PC-9 (cell line): ENCODE measurements at regions not wholly inside any gene's neighbourhood (a gene's known extent, or its start where the extent isn't known, plus 50 kb on each side); places are given as distances from the start of the nearest gene placed in this dataset.
A peak's percentile ranks its signal among the peaks of the same experiment; 100 is the strongest.

Experiments used
- BruUV-seq: library from RNA; stranded (reverse); fragments of 400-500 nt; replicated peaks from 2 replicates; lab custom pipeline; 2021; lab: Mats Ljungman, UMichigan
- CTCF ChIA-PET: fragments of 300-600 bp; sonication (Branson Sonifier 250); formaldehyde crosslinking; loops from one replicate; lab custom pipeline; 2022; ENCODE audit warnings: antibody characterized with exemption; lab: Charles Lee
- POLR2A ChIA-PET: fragments of 300-600 bp; sonication (Branson Sonifier 250); formaldehyde crosslinking; loops from one replicate; lab custom pipeline; 2022; ENCODE audit warnings: antibody characterized with exemption; ENCODE audit not compliant: unreplicated experiment; lab: Charles Lee
- DNase-seq, 2 experiments: peaks; one replicate each; pipeline versions ENCODE4 v3.0.0 to v3.0.0-alpha.2; 2015 to 2022; ENCODE audit warnings: mixed read lengths in 1 of 2
- H2AFZ ChIP-seq: fragments of 200-600 bp; sonication (generic); 2 replicates; pipeline ENCODE4 v1.8.1; 2017; ENCODE audit warnings: antibody characterized with exemption
- H3F3A ChIP-seq: fragments of 200-600 bp; sonication (generic); 2 replicates; pipeline ENCODE4 v1.8.1; 2017; ENCODE audit warnings: antibody characterized with exemption, mild to moderate bottlenecking, low read depth; ENCODE audit not compliant: insufficient read depth
- H3K27ac ChIP-seq: fragments of 200-600 bp; sonication (generic); 2 replicates; pipeline ENCODE4 v1.6.1; 2016; ENCODE audit warnings: mixed run types
- H3K27me3 ChIP-seq: fragments of 200-600 bp; sonication (generic); 2 replicates; pipeline ENCODE4 v1.6.1; 2016; ENCODE audit warnings: low read depth, mixed run types; ENCODE audit not compliant: insufficient read depth
- H3K36me3 ChIP-seq: fragments of 200-600 bp; sonication (generic); 2 replicates; pipeline ENCODE4 v1.6.1; 2016; ENCODE audit warnings: low read depth, mixed run types
- H3K4me1 ChIP-seq: fragments of 200-600 bp; sonication (generic); replicated peaks from 2 replicates; pipeline ENCODE4 v1.6.1; 2016; ENCODE audit warnings: mixed run types; ENCODE audit not compliant: insufficient read depth
- H3K4me2 ChIP-seq: fragments of 200-600 bp; sonication (generic); 2 replicates; pipeline ENCODE4 v1.6.1; 2017; ENCODE audit warnings: mixed run types
- H3K4me3 ChIP-seq: fragments of 200-600 bp; sonication (generic); 2 replicates; pipeline ENCODE4 v1.6.1; 2016; ENCODE audit warnings: mixed run types
- H3K79me2 ChIP-seq: fragments of 200-600 bp; sonication (generic); 2 replicates; pipeline ENCODE4 v1.6.1; 2017; ENCODE audit warnings: low read depth, mixed run types
- H3K9me2 ChIP-seq: fragments of 200-600 bp; sonication (generic); 2 replicates; pipeline ENCODE4 v1.8.1; 2017; ENCODE audit warnings: mild to moderate bottlenecking; ENCODE audit not compliant: insufficient read depth
- H3K9me3 ChIP-seq: fragments of 200-600 bp; sonication (generic); 2 replicates; pipeline ENCODE4 v1.8.1; 2016; ENCODE audit warnings: low read depth; ENCODE audit not compliant: insufficient read depth
- H4K20me1 ChIP-seq: fragments of 200-600 bp; sonication (generic); 2 replicates; pipeline ENCODE4 v1.8.1; 2017; ENCODE audit not compliant: insufficient read depth
- EZH2 ChIP-seq: fragments of 200-600 bp; sonication (generic); IDR thresholded peaks from 2 replicates; pipeline ENCODE4 v1.8.0; 2017; ENCODE audit warnings: antibody characterized with exemption, low read depth
- intact Hi-C: fragments of 100-400 bp; cut with micrococcal nuclease; formaldehyde crosslinking; loops from one replicate; pipeline ENCODE4 v1.10.0; 2022; ENCODE audit not compliant: unreplicated experiment
- TF ChIP-seq, protein P1 (sequence below): fragments of 200-600 bp; sonication (generic); conservative IDR thresholded peaks from 2 replicates; pipeline ENCODE4 v1.6.1; 2017; ENCODE audit warnings: mixed run types, antibody characterized with exemption, mild to moderate bottlenecking, moderate library complexity

- no TSS peak for BruUV-seq
- H4K20me1 ChIP-seq = no peaks in the 10 kb centered on the region
- 0 out of 2 replicates have a peak, but pooled peaks cover 5% of the 10 kb centered on the region for H3K79me2 ChIP-seq
- DNase-seq = peak in 1 of 2 experiments; percentile 61
- H3K9me2 ChIP-seq = no peaks in the 10 kb centered on the region
- POLR2A ChIA-PET = interaction anchor here (0.6 kb wide), 1 partner anchor 51 kb away, joined by 3 read pairs; the partner anchor contains the start of gene FHIP1A
- CTCF ChIA-PET = no interaction called here
- H3K27ac ChIP-seq = peak overlapping the region; percentile 44
- no peak overlapping the region for H2AFZ ChIP-seq
- no peaks in the 10 kb centered on the region for H3K27me3 ChIP-seq
- H3K36me3 ChIP-seq = no peaks in the 10 kb centered on the region
- peaks cover 6% of the 10 kb centered on the region for H3F3A ChIP-seq
- H3K4me2 ChIP-seq = peak overlapping the region; percentile 72
- H3K4me3 ChIP-seq = peak overlapping the region; percentile 19; the same call in 1 of the 2 replicates
- TF ChIP-seq, protein P1, sequence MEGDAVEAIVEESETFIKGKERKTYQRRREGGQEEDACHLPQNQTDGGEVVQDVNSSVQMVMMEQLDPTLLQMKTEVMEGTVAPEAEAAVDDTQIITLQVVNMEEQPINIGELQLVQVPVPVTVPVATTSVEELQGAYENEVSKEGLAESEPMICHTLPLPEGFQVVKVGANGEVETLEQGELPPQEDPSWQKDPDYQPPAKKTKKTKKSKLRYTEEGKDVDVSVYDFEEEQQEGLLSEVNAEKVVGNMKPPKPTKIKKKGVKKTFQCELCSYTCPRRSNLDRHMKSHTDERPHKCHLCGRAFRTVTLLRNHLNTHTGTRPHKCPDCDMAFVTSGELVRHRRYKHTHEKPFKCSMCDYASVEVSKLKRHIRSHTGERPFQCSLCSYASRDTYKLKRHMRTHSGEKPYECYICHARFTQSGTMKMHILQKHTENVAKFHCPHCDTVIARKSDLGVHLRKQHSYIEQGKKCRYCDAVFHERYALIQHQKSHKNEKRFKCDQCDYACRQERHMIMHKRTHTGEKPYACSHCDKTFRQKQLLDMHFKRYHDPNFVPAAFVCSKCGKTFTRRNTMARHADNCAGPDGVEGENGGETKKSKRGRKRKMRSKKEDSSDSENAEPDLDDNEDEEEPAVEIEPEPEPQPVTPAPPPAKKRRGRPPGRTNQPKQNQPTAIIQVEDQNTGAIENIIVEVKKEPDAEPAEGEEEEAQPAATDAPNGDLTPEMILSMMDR = no peak
- TF ChIP-seq EZH2 = no peak
- intact Hi-C loops = loop anchor here (2.0 kb wide), 1 partner anchor 49 kb away; no protein-coding TSS in a partner anchor
- H3K4me1 ChIP-seq = peaks cover 20% of the 10 kb centered on the region
- H3K9me3 ChIP-seq = no peaks in the 10 kb centered on the region
Measured at GRCh38 chr4:151459375-151459774, 50.4 kb downstream of the FHIP1A start.

- ChIA-PET POLR2A (interaction anchor here (0.6 kb wide), 1 partner anchor 150 kb away, joined by 3 read pairs; no protein-coding TSS in a partner anchor), CTCF (no interaction called here)
- H3K4me1 ChIP-seq = peaks cover 20% of the 10 kb centered on the region
- no peaks in the 10 kb centered on the region for H3K36me3 ChIP-seq
- TF ChIP-seq, protein P1 = no peak
- TF ChIP-seq EZH2 = no peak
- no peaks in the 10 kb centered on the region for H3K27me3 ChIP-seq
- H3F3A ChIP-seq = peaks cover 6% of the 10 kb centered on the region
- H3K79me2 ChIP-seq = 0 out of 2 replicates have a peak, but pooled peaks cover 5% of the 10 kb centered on the region
- no peaks in the 10 kb centered on the region for H3K9me3 ChIP-seq
- no peak overlapping the region for H3K4me2 ChIP-seq
- H3K27ac ChIP-seq = no peak overlapping the region
- no TSS peak for BruUV-seq
- H3K9me2 ChIP-seq = no peaks in the 10 kb centered on the region
- intact Hi-C loops = no loop called here
- H4K20me1 ChIP-seq = no peaks in the 10 kb centered on the region
- DNase-seq = no peak
- H3K4me3 ChIP-seq = no peak overlapping the region
- H2AFZ ChIP-seq = no peak overlapping the region
Measured at GRCh38 chr4:151460434-151460833, 51.5 kb downstream of the FHIP1A start.

DNA sequence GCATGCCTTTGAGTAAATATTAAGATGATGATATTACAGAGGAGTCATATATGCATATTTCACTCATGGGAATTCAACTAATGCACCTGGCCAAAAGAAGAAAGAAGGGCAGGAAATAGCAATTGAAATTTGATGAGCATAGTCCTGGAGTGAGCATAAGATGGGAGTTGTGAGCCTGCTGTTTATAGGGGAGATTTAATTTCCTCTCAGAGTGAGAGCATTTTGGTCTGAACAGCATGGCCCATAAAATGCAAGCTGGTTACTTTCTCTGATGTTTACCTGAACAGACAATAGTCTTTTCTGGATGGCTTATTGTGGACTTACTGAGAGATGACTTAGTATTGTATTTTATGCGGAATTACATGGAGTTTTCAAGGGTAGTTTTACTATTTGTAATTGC is 53.6 kb downstream of the FHIP1A start:
- Histone ChIP-seq H3K4me3 (no peak overlapping the region), H3K27me3 (no peaks in the 10 kb centered on the region), H3K9me2 (no peaks in the 10 kb centered on the region), H3K27ac (no peak overlapping the region), H3F3A (peaks cover 7% of the 10 kb centered on the region), H3K4me2 (no peak overlapping the region), H3K36me3 (no peaks in the 10 kb centered on the region), H4K20me1 (no peaks in the 10 kb centered on the region), H2AFZ (no peak overlapping the region), H3K9me3 (no peaks in the 10 kb centered on the region), H3K4me1 (peaks cover 20% of the 10 kb centered on the region), H3K79me2 (0 out of 2 replicates have a peak, but pooled peaks cover 5% of the 10 kb centered on the region)
- POLR2A ChIA-PET = no interaction called here
- intact Hi-C loops = no loop called here
- CTCF ChIA-PET = no interaction called here
- TF ChIP-seq, protein P1 = no peak
- TF ChIP-seq EZH2 = no peak
- no TSS peak for BruUV-seq
- DNase-seq = peak in 1 of 2 experiments; percentile 37
